ENCODE measurements at regions not wholly inside any gene's neighbourhood (a gene's known extent, or its start where the extent isn't known, plus 50 kb on each side); places are given as distances from the start of the nearest gene placed in this dataset.

DNA sequence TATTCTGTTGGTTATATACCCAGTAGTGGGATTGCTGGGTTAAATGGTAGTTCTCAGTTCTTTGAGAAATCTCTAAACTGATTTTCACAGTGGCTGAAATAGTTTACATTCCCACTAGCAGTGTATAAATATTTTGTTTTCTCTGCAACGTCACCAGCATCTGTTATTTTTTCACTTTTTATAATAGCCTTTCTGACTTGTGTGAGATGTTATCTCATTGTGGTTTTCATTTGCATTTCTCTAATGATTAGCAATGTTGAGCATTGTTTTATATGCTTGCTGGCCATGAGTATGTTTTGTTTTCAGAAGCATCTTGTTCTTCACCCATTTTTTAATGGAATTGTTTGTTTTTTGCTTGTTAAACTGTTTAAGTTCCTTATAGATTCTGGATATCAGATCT is 612.7 kb upstream of the SGO1 start (continued):
- TF ChIP-seq KDM5A (IDR thresholded peaks at IDR 0.05; ENCODE audit: low read length): no peak

DNA sequence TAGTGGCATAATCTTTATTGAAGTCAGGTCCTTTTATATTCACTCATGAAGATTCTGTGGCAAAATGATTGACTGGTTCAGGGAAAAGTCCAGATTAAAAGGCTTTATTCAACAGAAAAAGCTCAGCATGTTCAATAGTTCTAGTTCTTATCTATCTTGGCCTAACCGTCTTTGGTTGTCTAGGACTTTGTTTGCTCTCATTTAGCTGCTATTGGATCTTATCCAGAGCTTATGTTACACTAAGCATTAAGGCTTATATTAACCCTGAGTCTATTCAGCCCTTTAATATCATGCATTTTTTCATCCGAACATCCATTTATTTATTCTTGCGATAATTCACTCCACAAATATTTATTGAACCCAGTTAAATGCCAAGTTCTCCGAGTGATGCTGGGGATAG is 601.0 kb upstream of the SGO1 start:
- H2BK12ac ChIP-seq (ENCODE audit: low read depth, low read length): no peak overlapping the region
- no peak overlapping the region for H2BK120ac ChIP-seq (replicated peaks; ENCODE audit: low read depth, low read length)
- H3K27me3 ChIP-seq (replicated peaks in 1 of 4; ENCODE audit: control insufficient read depth in 3 of 4, extremely low read depth in 1 of 4, insufficient read depth in 3 of 4, low read length in 3 of 4): no peaks in the 10 kb centered on the region
- no peak overlapping the region for H2BK5ac ChIP-seq (ENCODE audit: low read depth, low read length)
- no peak overlapping the region for H3K56ac ChIP-seq (replicated peaks; ENCODE audit: insufficient read length, low read depth, low read length)
- H3K79me2 ChIP-seq (ENCODE audit: control insufficient read depth in 1 of 2, insufficient read depth in 2 of 2, low read length in 2 of 2): no peaks in the 10 kb centered on the region
- H3K9ac ChIP-seq (replicated peaks in 1 of 4; ENCODE audit: extremely low read depth in 1 of 4, low read depth in 3 of 4, low read length in 3 of 4): no peak overlapping the region
- DNase-seq (ENCODE audit: low read depth in 1 of 2, low spot score in 2 of 2) (no peak), FAIRE-seq (no peak)
- H3K27ac ChIP-seq (ENCODE audit: low read depth, low read length): no peak overlapping the region
- no peak overlapping the region for H3K23ac ChIP-seq (ENCODE audit: insufficient read length)
- POLR2A ChIA-PET (ENCODE audit: partially characterized antibody): no interaction called here
- H3K4ac ChIP-seq (replicated peaks; ENCODE audit: insufficient read length, low read depth, low read length): no peak overlapping the region
- CTCF ChIA-PET (ENCODE audit: partially characterized antibody): no interaction called here
- no peaks in the 10 kb centered on the region for H3K79me1 ChIP-seq (ENCODE audit: low read depth, low read length)
- H4K91ac ChIP-seq (replicated peaks; ENCODE audit: insufficient read length, low read length): no peak overlapping the region
- H3K4me1 ChIP-seq (replicated peaks in 1 of 4; ENCODE audit: control insufficient read depth in 3 of 4, insufficient read depth in 4 of 4, low read length in 3 of 4): no peaks in the 10 kb centered on the region
- H3K14ac ChIP-seq (ENCODE audit: insufficient read length): no peak overlapping the region
- no peak overlapping the region for H4K8ac ChIP-seq (ENCODE audit: extremely low read depth, insufficient read depth, low read length)
- no peak overlapping the region for H3K4me3 ChIP-seq (ENCODE audit: extremely low read depth in 1 of 4, insufficient read depth in 2 of 4, low read depth in 3 of 4, low read length in 4 of 4)
- no peaks in the 10 kb centered on the region for H3K23me2 ChIP-seq (ENCODE audit: low read depth, low read length)
- H3K9me3 ChIP-seq (ENCODE audit: insufficient read depth in 2 of 2, low read depth in 1 of 2, low read length in 1 of 2): no peaks in the 10 kb centered on the region
- WGBS, 2 experiments (ENCODE audit: extremely low coverage in 1 of 2, insufficient coverage in 1 of 2, insufficient read length in 1 of 2, insufficient replicate concordance in 2 of 2, low coverage in 1 of 2, low lambda C conversion rate in 2 of 2, missing lambda C conversion rate in 1 of 2): 93 to 100% methylated on average over 2 to 4 of the region's 4 CpGs
- no peak overlapping the region for H3K4me2 ChIP-seq (ENCODE audit: insufficient read depth in 1 of 2, low read depth in 2 of 2, low read length in 2 of 2)
- no peak overlapping the region for H2BK20ac ChIP-seq (ENCODE audit: low read length)
- H2AK5ac ChIP-seq (ENCODE audit: low read depth, low read length): no peak overlapping the region
- no peak overlapping the region for H4K5ac ChIP-seq (ENCODE audit: insufficient read length, low read depth, low read length)
- no peaks in the 10 kb centered on the region for H3K36me3 ChIP-seq (ENCODE audit: control insufficient read depth in 2 of 4, insufficient read depth in 4 of 4, low read length in 3 of 4)
- no peaks in the 10 kb centered on the region for H4K20me1 ChIP-seq (replicated peaks in 1 of 2; ENCODE audit: control insufficient read depth in 1 of 2, insufficient read depth in 2 of 2, low read length in 2 of 2)
- no peak overlapping the region for H2BK15ac ChIP-seq (ENCODE audit: low read length)
- no peak overlapping the region for H3K18ac ChIP-seq (ENCODE audit: extremely low read depth, low read length)
- no peak overlapping the region for H2AFZ ChIP-seq (ENCODE audit: low read length)
- TF ChIP-seq SP4 (IDR thresholded peaks at IDR 0.05; ENCODE audit: low read length) (no peak), RBBP5 (IDR thresholded peaks at IDR 0.05; ENCODE audit: borderline replicate concordance, low read depth, low read length) (no peak), CTBP2 (IDR thresholded peaks at IDR 0.05; ENCODE audit: borderline replicate concordance, insufficient read depth, insufficient read length, low read length) (no peak), ZNF274 (IDR thresholded peaks at IDR 0.05; ENCODE audit: borderline replicate concordance, extremely low read depth, low read length) (no peak), TBP (IDR thresholded peaks at IDR 0.05; ENCODE audit: low read depth, low read length) (no peak), SIN3A (conservative IDR thresholded peaks at IDR 0.05 in 1 of 2, IDR thresholded peaks at IDR 0.05 in 1 of 2; ENCODE audit: low read depth in 1 of 2, low read length in 2 of 2) (no peak), TCF12 (IDR thresholded peaks at IDR 0.05; ENCODE audit: low read depth, low read length) (no peak), SUZ12 (IDR thresholded peaks at IDR 0.05; ENCODE audit: low read length) (no peak), JUN (IDR thresholded peaks at IDR 0.05; ENCODE audit: low read depth, low read length) (no peak)
- TF ChIP-seq, protein P1, sequence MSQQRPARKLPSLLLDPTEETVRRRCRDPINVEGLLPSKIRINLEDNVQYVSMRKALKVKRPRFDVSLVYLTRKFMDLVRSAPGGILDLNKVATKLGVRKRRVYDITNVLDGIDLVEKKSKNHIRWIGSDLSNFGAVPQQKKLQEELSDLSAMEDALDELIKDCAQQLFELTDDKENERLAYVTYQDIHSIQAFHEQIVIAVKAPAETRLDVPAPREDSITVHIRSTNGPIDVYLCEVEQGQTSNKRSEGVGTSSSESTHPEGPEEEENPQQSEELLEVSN (IDR thresholded peaks at IDR 0.05): no peak
- TF ChIP-seq, protein P2, sequence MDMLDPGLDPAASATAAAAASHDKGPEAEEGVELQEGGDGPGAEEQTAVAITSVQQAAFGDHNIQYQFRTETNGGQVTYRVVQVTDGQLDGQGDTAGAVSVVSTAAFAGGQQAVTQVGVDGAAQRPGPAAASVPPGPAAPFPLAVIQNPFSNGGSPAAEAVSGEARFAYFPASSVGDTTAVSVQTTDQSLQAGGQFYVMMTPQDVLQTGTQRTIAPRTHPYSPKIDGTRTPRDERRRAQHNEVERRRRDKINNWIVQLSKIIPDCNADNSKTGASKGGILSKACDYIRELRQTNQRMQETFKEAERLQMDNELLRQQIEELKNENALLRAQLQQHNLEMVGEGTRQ (IDR thresholded peaks at IDR 0.05; ENCODE audit: low read length): no peak
